H1 (cell line): ENCODE measurements at regions not wholly inside any gene's neighbourhood (a gene's known extent, or its start where the extent isn't known, plus 50 kb on each side); places are given as distances from the start of the nearest gene placed in this dataset.

Experiments used
- ATF3 ChIP-seq: IDR thresholded peaks from 2 replicates; pipeline ENCODE4 v1.6.1; 2011; ENCODE audit warnings: low read depth, mild to moderate bottlenecking, low read length; ENCODE audit not compliant: insufficient read depth
- CTCF ChIP-seq, 3 experiments: IDR thresholded peaks; 1 replicate in 2 of 3; 2 replicates in 1 of 3; pipeline versions ENCODE4 v1.5.1 to v1.6.1; 2011; ENCODE audit warnings: low read length in 3 of 3, mild to moderate bottlenecking in 3 of 3, inconsistent platforms in 2 of 3, low read depth in 1 of 3, moderate library complexity in 1 of 3; ENCODE audit not compliant: insufficient read depth in 1 of 3; ENCODE audit errors: control extremely low read depth in 1 of 3
- KDM1A ChIP-seq: fragments of 200-600, 300-600 bp; sonication (generic); IDR thresholded peaks from 2 replicates; pipeline ENCODE4 v1.7.1; 2016; ENCODE audit warnings: mild to moderate bottlenecking, low read length, borderline replicate concordance
- NRF1 ChIP-seq: IDR thresholded peaks from 2 replicates; pipeline ENCODE4 v1.6.1; 2011; ENCODE audit warnings: mild to moderate bottlenecking, low read depth, low read length, improper control_type of control experiment
- SP1 ChIP-seq: IDR thresholded peaks from 2 replicates; pipeline ENCODE4 v1.6.1; 2011; ENCODE audit warnings: low read depth, low read length
- TCF12 ChIP-seq: IDR thresholded peaks from 2 replicates; pipeline ENCODE4 v1.6.1; 2011; ENCODE audit warnings: low read depth, mild to moderate bottlenecking, low read length

GRCh38 chr16:5916711-5917191, 819.2 kb upstream of the EEF2KMT start:
- TF ChIP-seq SP1 (no peak), ATF3 (no peak), CTCF (IDR thresholded peaks at IDR 0.05; ENCODE audit: control extremely low read depth in 1 of 3, insufficient read depth in 1 of 3, low read depth in 1 of 3, low read length in 3 of 3) (no peak), NRF1 (no peak), TCF12 (no peak), KDM1A (no peak)
